ENCODE measurements at regions not wholly inside any gene's neighbourhood (a gene's known extent, or its start where the extent isn't known, plus 50 kb on each side); places are given as distances from the start of the nearest gene placed in this dataset.

DNA sequence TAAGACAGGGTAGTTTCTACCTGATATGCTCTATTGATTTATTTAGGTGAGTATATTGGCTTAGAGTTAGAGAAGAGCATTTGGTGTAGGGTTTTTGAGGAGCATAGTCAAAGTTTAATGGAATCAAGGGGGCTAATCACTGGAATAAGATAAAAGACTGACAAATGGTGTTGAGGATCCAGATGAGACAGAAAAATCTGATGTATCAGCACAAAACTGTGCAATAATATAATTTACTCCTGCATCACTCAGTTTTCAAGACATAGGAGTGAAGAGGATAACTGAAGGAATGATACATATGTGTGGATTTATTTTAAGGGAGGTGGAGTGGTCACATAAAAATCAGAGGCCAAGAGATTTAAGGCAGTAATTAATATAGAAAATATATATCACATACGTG, 339.2 kb downstream of the NYAP2 start:
- TF ChIP-seq POLR2A (IDR thresholded peaks at IDR 0.05; ENCODE audit: low read depth, low read length) (no peak), TAF1 (IDR thresholded peaks at IDR 0.05; ENCODE audit: low read depth, low read length) (no peak), POLR2AphosphoS5 (IDR thresholded peaks at IDR 0.05; ENCODE audit: low read depth, low read length) (no peak), SPI1 (IDR thresholded peaks at IDR 0.05; ENCODE audit: low read depth, low read length) (no peak)
